ENCODE measurements at regions not wholly inside any gene's neighbourhood (a gene's known extent, or its start where the extent isn't known, plus 50 kb on each side); places are given as distances from the start of the nearest gene placed in this dataset.

DNA sequence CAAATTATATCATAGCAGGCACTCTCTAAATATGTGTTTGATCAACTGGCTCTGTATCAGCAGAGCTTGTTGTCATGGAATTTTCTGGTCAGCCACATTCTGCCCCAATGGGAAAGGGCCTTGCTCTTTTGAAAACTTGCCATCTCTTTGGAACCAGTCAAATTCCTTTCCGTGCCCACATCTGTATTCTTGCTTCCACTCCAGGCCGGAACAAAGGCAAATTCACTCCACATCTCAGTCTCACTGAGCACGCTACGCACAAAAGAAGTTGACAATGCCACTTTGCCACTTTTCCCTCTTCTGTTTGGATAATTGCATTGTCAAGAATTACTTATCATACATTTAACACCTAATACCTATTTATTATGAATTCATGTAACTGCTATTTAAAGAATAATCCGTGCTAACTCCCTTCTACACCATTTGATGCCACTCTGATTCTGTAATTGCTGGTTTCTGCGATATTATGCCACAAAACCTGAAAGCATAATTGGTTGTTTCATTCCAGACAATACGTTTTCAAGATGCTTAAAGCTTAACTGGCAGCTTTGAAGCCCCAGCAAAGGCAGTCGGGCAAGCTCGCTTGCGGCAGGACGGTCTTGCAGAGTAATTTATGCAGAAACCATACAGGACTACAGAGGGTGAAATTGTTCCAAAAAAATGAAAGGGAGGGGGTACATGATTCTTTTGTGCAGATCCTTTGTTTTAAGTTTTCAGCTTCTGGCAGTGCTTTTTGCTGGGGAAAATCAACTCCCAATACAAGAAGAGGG, 277.7 kb downstream of the MSX2 start:
- H3K4me3 Mint-ChIP-seq = no peak overlapping the region
- H3K9me3 Mint-ChIP-seq = peaks cover 10 to 13% of the 10 kb centered on the region in 2 donors
- H3K4me1 Mint-ChIP-seq = no peaks in the 10 kb centered on the region
- ATAC-seq (replicated peaks) (no peak), DNase-seq (no peak)
- peaks cover 0 to 4% of the 10 kb centered on the region in 2 donors for H3K27me3 Mint-ChIP-seq
- H3K27ac Mint-ChIP-seq = no peak overlapping the region
- H3K36me3 Mint-ChIP-seq = no peaks in the 10 kb centered on the region

GRCh38 chr5:175001311-175001710, 276.9 kb downstream of the MSX2 start:
- ATAC-seq (replicated peaks) = no peak
- Mint-ChIP-seq H3K36me3 (no peaks in the 10 kb centered on the region), H3K27ac (no peak overlapping the region), H3K27me3 (peaks cover 0 to 4% of the 10 kb centered on the region in 2 donors), H3K9me3 (peaks cover 10 to 13% of the 10 kb centered on the region in 2 donors), H3K4me1 (no peaks in the 10 kb centered on the region), H3K4me3 (no peak overlapping the region)
- no peak for DNase-seq

DNA sequence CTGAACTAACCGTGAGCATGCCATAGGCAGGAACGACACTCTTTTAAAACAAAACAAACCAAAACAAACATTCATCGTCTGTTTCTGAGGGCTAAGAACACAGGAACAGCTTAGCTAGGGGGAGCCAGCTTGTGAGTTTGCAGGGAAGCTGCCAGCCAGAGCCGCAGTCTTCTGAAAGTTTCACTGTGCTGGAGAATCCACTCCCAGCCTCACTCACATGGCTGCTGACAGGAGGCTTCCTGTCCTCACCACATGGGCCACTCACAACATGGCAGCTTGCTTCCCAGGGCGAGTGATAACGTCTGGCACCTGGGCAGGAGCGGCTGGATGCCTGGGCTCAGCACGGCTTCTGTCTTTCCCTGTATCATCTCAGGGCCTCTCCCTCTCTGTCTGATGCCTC, 275.2 kb downstream of the MSX2 start:
- Mint-ChIP-seq H3K36me3 (no peaks in the 10 kb centered on the region), H3K27me3 (no peaks in the 10 kb centered on the region), H3K27ac (no peak overlapping the region), H3K4me3 (no peak overlapping the region), H3K9me3 (peaks cover 10 to 13% of the 10 kb centered on the region in 2 donors), H3K4me1 (no peaks in the 10 kb centered on the region)
- ATAC-seq (replicated peaks) (no peak), DNase-seq (no peak)

DNA sequence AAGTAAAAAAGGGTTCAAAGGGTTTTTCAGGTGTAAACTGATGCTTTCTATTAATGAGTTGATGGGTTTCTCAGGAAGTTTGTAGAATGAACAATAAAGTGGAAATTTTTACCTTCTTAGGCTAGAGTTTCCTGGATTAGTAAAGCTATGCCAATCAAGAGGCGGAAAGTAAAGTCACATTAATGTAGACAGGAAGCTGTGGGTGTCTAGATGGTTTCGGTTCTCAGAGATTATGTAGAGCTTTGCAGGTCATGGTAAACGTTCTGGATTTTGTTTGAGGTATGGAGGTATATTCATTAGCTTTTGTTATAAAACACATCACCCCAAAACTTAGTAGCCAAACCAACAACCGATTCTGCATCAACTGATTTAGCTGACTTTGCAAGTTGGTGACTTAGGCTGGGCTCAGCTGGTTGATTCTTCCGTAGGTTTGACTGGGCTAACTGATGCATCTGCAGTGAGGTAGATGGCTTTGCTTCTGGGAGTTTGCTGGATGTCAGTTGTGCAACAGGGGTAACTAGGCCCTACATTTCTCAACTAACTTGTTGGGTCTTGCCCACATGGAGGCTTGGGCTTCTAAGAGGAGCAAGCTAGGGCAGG, 273.8 kb downstream of the MSX2 start:
- no peak for ATAC-seq (replicated peaks)
- no peak overlapping the region for H3K4me3 Mint-ChIP-seq
- no peak overlapping the region for H3K27ac Mint-ChIP-seq

DNA sequence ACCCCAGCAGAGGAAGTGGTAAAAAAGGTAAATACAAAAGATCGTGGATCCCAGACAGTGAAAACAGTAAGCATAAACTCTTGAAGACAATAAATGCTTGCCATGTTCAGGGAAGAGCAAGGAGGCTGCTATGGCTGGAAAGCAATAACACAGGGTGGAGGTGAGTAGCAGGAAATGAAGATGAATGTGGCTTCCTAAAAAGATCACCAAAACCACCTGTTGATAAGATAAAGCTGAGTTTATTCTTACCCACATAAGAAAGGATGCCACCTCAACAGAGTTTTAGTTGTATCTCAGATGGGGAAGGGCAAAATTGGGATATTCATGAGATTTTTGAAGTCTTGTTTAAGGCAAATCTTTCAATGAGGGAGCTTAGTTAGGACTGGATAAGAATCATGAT, 273.3 kb downstream of the MSX2 start:
- ATAC-seq (replicated peaks) (no peak), DNase-seq (no peak)
- Mint-ChIP-seq H3K4me3 (no peak overlapping the region), H3K9me3 (peaks cover 6 to 13% of the 10 kb centered on the region in 2 donors), H3K4me1 (no peaks in the 10 kb centered on the region), H3K27ac (no peak overlapping the region), H3K27me3 (peaks cover 0 to 3% of the 10 kb centered on the region in 2 donors), H3K36me3 (no peaks in the 10 kb centered on the region)

More for the DNA sequence above, 273.8 kb downstream of the MSX2 start:
- peaks cover 6 to 13% of the 10 kb centered on the region in 2 donors for H3K9me3 Mint-ChIP-seq
- H3K27me3 Mint-ChIP-seq = no peaks in the 10 kb centered on the region
- DNase-seq = no peak
- no peaks in the 10 kb centered on the region for H3K4me1 Mint-ChIP-seq
- no peaks in the 10 kb centered on the region for H3K36me3 Mint-ChIP-seq

DNA sequence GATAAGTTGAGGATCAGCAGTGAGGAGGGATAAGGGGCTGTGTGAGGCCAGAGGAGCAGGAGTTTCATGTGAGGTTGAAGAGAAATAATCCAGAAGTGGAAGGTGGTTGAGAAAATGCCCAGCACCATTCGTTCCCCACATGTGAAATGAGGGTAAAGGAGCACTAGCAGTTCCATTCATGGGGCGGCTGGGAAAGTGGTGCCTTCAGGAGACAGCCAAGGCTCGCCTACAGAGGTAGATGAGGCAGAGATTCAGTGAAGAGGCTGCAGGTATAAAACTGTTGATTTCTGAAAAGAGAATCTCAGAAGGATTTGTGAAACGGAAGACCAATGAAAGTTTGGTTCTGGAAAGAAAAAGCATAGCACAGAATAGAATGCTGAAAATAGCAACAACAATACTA, 272.6 kb downstream of the MSX2 start:
- peaks cover 6 to 13% of the 10 kb centered on the region in 2 donors for H3K9me3 Mint-ChIP-seq
- no peaks in the 10 kb centered on the region for H3K36me3 Mint-ChIP-seq
- no peak for ATAC-seq (replicated peaks)
- no peak overlapping the region for H3K27ac Mint-ChIP-seq
- peaks cover 0 to 4% of the 10 kb centered on the region in 2 donors for H3K27me3 Mint-ChIP-seq
- H3K4me3 Mint-ChIP-seq = no peak overlapping the region
- DNase-seq = no peak
- H3K4me1 Mint-ChIP-seq = no peaks in the 10 kb centered on the region

DNA sequence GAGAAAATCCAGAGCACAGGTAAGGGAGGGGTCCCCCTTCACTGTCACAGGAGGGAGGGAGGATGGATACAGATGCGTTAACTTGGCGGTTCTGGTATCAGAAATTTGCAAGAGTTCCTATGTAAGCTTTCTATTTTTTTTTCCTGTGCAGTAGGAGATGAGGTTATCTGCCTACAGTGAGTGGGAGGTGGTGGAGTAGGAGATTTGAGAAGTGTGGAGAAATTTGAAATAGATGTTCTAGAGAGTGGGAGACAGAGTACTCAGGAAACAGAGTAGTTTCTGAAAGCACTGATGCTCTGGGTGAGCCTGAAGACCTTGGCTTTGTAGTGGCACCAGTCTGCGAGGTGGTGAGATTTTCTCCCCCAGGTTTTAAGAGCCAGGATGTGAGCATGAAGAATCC, 271.4 kb downstream of the MSX2 start:
- H3K9me3 Mint-ChIP-seq = peaks cover 6 to 15% of the 10 kb centered on the region in 2 donors
- no peak for ATAC-seq (replicated peaks)
- H3K27ac Mint-ChIP-seq = no peak overlapping the region
- no peak for DNase-seq
- H3K4me1 Mint-ChIP-seq = no peaks in the 10 kb centered on the region
- no peak overlapping the region for H3K4me3 Mint-ChIP-seq
- H3K27me3 Mint-ChIP-seq = peaks cover 0 to 4% of the 10 kb centered on the region in 2 donors
- no peaks in the 10 kb centered on the region for H3K36me3 Mint-ChIP-seq

GRCh38 chr5:174991847-174992246, 267.5 kb downstream of the MSX2 start:
- no peak overlapping the region for H3K4me3 Mint-ChIP-seq
- no peak overlapping the region for H3K27ac Mint-ChIP-seq
- H3K4me1 Mint-ChIP-seq = no peaks in the 10 kb centered on the region
- H3K36me3 Mint-ChIP-seq = no peaks in the 10 kb centered on the region
- peaks cover 0 to 3% of the 10 kb centered on the region in 2 donors for H3K9me3 Mint-ChIP-seq
- no peak for ATAC-seq (replicated peaks)
- peaks cover 0 to 4% of the 10 kb centered on the region in 2 donors for H3K27me3 Mint-ChIP-seq
- DNase-seq = no peak

- no peak for DNase-seq
- Mint-ChIP-seq H3K27me3 (peaks cover 0 to 4% of the 10 kb centered on the region in 2 donors), H3K9me3 (peaks cover 0 to 3% of the 10 kb centered on the region in 2 donors), H3K36me3 (no peaks in the 10 kb centered on the region), H3K27ac (no peak overlapping the region), H3K4me1 (no peaks in the 10 kb centered on the region), H3K4me3 (no peak overlapping the region)
- ATAC-seq (replicated peaks) = no peak
Measured at GRCh38 chr5:174990909-174991308, 266.5 kb downstream of the MSX2 start.

DNA sequence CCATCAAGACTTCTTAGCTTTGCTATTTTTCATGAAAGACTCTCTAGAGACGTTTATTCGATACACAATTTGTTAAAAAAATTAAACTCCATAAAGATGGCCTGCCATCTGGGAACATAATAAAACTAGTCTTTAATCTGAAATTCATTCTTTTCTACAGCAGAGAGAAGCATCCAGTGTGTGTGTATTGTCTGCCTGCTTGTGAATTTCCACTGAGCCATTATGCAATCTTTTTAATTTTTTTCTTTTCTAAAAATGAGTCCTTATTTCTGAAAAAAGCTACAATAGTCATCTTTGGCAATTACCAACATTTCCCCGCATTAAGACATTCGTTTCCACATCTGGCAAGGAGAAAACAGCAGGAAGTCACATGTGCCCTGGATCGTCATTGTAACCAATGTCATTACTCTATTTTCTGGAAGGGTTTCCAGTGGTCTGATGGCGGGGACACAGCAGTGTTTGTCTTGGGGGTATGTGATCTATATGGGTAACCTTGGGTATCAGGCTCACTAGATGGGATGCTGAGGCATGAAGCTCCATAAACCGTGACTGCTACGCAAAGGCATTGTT, 263.1 kb downstream of the MSX2 start:
- Mint-ChIP-seq H3K36me3 (no peaks in the 10 kb centered on the region), H3K4me3 (no peak overlapping the region), H3K9me3 (peaks cover 0 to 3% of the 10 kb centered on the region in 2 donors), H3K4me1 (no peaks in the 10 kb centered on the region), H3K27me3 (peaks cover under 1 to 5% of the 10 kb centered on the region in 2 donors), H3K27ac (no peak overlapping the region)
- ATAC-seq (replicated peaks) = no peak
- no peak for DNase-seq

DNA sequence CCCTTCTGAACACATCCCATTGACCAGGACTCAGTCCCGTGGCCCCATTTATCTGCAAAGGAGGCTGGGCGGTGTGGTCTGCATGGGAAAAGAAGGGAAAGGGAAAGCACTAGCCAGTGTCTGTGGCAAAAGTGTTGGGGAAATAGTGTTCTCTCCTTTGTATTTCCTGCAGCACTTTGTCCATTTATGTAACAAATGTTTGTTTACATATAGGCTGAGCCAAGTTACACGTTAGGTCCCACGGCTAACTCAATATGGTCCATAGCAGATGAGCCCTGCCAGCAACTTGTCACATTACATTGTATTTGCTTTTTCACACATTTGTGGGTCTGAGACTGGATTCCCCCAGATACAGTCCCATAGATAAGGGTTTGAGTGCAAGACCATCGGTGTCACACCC, 260.5 kb downstream of the MSX2 start:
- H3K4me1 Mint-ChIP-seq = no peaks in the 10 kb centered on the region
- H3K27me3 Mint-ChIP-seq = peaks cover 0 to 6% of the 10 kb centered on the region in 2 donors
- ATAC-seq (replicated peaks) = no peak

DNA sequence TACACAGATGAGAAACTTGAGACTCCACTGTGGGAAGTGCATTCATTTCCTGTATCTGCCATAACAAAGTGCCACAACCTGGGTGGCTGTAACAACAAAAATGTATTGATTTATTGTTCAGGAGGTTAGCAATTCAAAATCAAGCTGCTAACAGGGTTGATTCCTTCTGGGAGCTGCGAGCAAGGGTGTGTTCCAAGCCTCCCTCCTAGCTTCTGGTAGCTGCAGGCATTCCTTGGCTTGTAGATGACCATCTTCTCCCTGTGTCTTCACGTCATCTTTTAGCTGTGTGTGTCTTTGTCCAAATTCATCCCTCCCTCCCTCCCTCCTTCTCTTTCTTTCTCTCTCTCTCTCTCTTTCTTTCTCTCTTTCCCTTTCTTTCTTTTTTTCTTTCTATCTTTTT, 258.1 kb downstream of the MSX2 start:
- H3K9me3 Mint-ChIP-seq = peaks cover 0 to 1% of the 10 kb centered on the region in 2 donors
- H3K4me1 Mint-ChIP-seq = no peaks in the 10 kb centered on the region
- peaks cover 0 to 6% of the 10 kb centered on the region in 2 donors for H3K27me3 Mint-ChIP-seq
- H3K27ac Mint-ChIP-seq = no peak overlapping the region
- H3K4me3 Mint-ChIP-seq = no peak overlapping the region
- no peak for ATAC-seq (replicated peaks)
- DNase-seq = no peak
- no peaks in the 10 kb centered on the region for H3K36me3 Mint-ChIP-seq

More for the DNA sequence above, 260.5 kb downstream of the MSX2 start:
- no peak for DNase-seq
- Mint-ChIP-seq H3K9me3 (no peaks in the 10 kb centered on the region), H3K36me3 (no peaks in the 10 kb centered on the region), H3K4me3 (no peak overlapping the region), H3K27ac (no peak overlapping the region)

DNA sequence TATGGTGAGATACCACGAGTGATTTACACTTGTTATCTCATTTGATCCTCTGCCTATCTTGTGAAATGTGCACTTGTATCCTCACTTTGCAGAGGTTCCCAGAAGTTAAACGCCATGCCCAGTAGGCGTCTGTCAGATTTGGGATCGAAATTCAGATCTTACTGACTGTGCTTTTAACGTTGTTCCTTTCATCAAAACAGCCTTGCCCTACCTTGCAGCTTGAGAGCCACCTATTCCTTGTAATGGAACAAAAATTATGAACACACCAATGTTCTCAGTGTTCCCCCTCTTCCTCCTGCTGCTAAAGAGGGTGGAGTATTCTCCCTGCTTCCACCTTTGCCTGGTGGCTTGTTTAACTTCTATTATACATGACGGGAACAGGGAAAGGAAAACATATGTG, 257.0 kb downstream of the MSX2 start:
- no peak for DNase-seq
- peaks cover 0 to 6% of the 10 kb centered on the region in 2 donors for H3K27me3 Mint-ChIP-seq
- H3K4me3 Mint-ChIP-seq = no peak overlapping the region

GRCh38 chr5:174980952-174981351, 256.6 kb downstream of the MSX2 start:
- H3K9me3 Mint-ChIP-seq = peaks cover 0 to 1% of the 10 kb centered on the region in 2 donors
- H3K27me3 Mint-ChIP-seq = peaks cover 0 to 6% of the 10 kb centered on the region in 2 donors
- DNase-seq (no peak), ATAC-seq (replicated peaks) (no peak)
- H3K4me3 Mint-ChIP-seq = no peak overlapping the region
- no peak overlapping the region for H3K27ac Mint-ChIP-seq
- H3K36me3 Mint-ChIP-seq = no peaks in the 10 kb centered on the region
- no peaks in the 10 kb centered on the region for H3K4me1 Mint-ChIP-seq

More for the DNA sequence above, 257.0 kb downstream of the MSX2 start:
- no peak for ATAC-seq (replicated peaks)
- Mint-ChIP-seq H3K4me1 (no peaks in the 10 kb centered on the region), H3K36me3 (no peaks in the 10 kb centered on the region), H3K27ac (no peak overlapping the region), H3K9me3 (peaks cover 0 to 1% of the 10 kb centered on the region in 2 donors)

DNA sequence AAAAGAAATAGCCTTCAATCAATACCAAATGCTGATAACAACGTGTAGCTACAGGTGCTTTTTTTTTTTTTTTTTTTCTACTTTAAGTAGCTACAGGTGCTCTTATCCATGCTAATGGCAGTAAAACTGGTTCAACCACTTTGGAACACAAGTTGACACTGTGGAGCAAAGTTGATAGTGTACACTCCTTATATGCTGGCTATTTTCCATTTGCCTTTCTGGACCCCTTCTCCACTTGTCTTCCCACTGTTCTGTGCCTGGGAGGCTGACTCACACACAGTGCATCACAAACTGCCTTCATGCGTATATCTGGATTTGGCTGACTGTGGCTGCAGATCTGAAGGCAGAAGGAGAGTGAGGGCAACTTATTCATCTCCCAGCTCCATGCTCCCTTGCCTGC, 247.9 kb downstream of the MSX2 start:
- H3K27me3 Mint-ChIP-seq = peaks cover 4% of the 10 kb centered on the region in 2 donors
- DNase-seq (no peak), ATAC-seq (replicated peaks) (no peak)
- peaks cover 5 to 7% of the 10 kb centered on the region in 2 donors for H3K9me3 Mint-ChIP-seq
- H3K4me3 Mint-ChIP-seq = no peak overlapping the region
- no peak overlapping the region for H3K27ac Mint-ChIP-seq
- H3K4me1 Mint-ChIP-seq = peaks cover 0 to 3% of the 10 kb centered on the region in 2 donors
- no peaks in the 10 kb centered on the region for H3K36me3 Mint-ChIP-seq

Measured in stimulated activated naive B cell treated with anti-CD40 and anti-IgM and Interleukin-4, amounts not matched to agents 10 μg/mL and 1 μg/mL and 100 μg/mL, for 72 hours (primary cell).